ENCODE measurements at regions not wholly inside any gene's neighbourhood (a gene's known extent, or its start where the extent isn't known, plus 50 kb on each side); places are given as distances from the start of the nearest gene placed in this dataset.

DNA sequence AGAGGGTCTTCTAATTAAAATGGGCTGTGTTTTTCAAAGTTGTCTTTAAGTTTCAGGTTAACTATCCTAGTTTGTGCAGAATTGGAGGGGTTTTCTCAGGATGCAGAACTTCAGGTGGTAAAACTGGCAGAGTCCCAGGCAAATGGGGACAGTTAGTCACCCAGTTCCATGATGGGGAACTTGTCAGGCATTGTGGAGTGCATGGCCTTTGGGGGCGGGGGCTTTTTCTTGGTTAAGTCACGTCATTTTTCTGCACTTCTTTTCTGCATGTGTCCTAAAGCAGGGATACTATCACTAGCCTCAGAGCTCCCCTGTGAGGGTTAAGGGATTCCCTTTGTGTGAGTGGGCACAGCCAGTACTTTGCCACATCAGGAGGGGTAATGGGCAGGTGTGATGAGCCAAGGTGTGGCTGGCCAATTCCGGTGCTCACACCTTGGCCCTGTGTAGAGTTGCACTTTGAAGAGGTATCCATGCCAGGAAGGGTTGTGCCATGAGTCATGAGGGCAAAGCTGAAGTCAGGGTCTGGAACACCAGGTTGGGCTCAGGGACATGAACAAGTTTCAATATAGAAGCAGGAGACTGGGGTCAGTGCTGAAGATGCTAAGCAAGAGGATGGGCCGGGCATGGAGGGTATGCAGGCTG is 126.0 kb upstream of the RREB1 start:
- TF ChIP-seq, protein P1, sequence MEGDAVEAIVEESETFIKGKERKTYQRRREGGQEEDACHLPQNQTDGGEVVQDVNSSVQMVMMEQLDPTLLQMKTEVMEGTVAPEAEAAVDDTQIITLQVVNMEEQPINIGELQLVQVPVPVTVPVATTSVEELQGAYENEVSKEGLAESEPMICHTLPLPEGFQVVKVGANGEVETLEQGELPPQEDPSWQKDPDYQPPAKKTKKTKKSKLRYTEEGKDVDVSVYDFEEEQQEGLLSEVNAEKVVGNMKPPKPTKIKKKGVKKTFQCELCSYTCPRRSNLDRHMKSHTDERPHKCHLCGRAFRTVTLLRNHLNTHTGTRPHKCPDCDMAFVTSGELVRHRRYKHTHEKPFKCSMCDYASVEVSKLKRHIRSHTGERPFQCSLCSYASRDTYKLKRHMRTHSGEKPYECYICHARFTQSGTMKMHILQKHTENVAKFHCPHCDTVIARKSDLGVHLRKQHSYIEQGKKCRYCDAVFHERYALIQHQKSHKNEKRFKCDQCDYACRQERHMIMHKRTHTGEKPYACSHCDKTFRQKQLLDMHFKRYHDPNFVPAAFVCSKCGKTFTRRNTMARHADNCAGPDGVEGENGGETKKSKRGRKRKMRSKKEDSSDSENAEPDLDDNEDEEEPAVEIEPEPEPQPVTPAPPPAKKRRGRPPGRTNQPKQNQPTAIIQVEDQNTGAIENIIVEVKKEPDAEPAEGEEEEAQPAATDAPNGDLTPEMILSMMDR (conservative IDR thresholded peaks at IDR 0.05; ENCODE audit: low read length): no peak
- no peak for TF ChIP-seq EZH2phosphoT487 (IDR thresholded peaks at IDR 0.05; ENCODE audit: borderline replicate concordance, low read depth, low read length)
